Motor neuron (in vitro differentiated cells): ENCODE measurements at regions not wholly inside any gene's neighbourhood (a gene's known extent, or its start where the extent isn't known, plus 50 kb on each side); places are given as distances from the start of the nearest gene placed in this dataset.
A peak's percentile ranks its signal among the peaks of the same experiment; 100 is the strongest.
"Not testable (repeated sequence)": the region's sequence is repeated elsewhere in the genome, so short reads cannot be mapped to it uniquely, and the experiment has no call there.

Experiments
- ATAC-seq, 8 experiments: fragments of 200-7000 bp; cut with Tn5 transposase; replicated peaks in 6 of 8; 2 replicates each; pipeline ENCODE4 v1.8.0; 2021; ENCODE audit warnings: mild to moderate bottlenecking in 8 of 8, moderate library complexity in 8 of 8
- H3K27ac ChIP-seq, 2 donors: fragments of 250-450 bp; sonication (Bioruptor Pico); 2 replicates each; pipeline ENCODE4 v1.9.0; 2021; ENCODE audit warnings: antibody characterized with exemption in 2 of 2, mild to moderate bottlenecking in 2 of 2, moderate library complexity in 1 of 2
- H3K4me1 ChIP-seq, 2 donors: fragments of 250-450 bp; sonication (Bioruptor Pico); replicated peaks in 1 of 2; 2 replicates each; pipeline ENCODE4 v1.6.1; 2021; ENCODE audit warnings: antibody characterized with exemption in 2 of 2, mild to moderate bottlenecking in 2 of 2, moderate library complexity in 1 of 2
- H3K4me3 ChIP-seq, 5 donors: fragments of 250-450 bp; sonication (Bioruptor Pico); 2 replicates each; pipeline ENCODE4 v1.9.0; 2021; ENCODE audit warnings: antibody characterized with exemption in 5 of 5, mild to moderate bottlenecking in 5 of 5, moderate library complexity in 4 of 5
- WGBS, 10 experiments: fragments of 450-650 bp; shearing (Covaris generic); methylation state at CpG; one replicate each; pipeline ENCODE4 v1.0.0; 2022; 5-methylcytosine and 5-hydroxymethylcytosine counted together
- in situ Hi-C, 9 experiments: fragments of 400-800 bp; cut with MboI; loops; one replicate each; pipeline ENCODE4 v1.15.0; 2021; ENCODE audit warnings: low sequenced_read_pairs in 9 of 9, low pct_unique_long_range_greater_than_20kb in 2 of 9; ENCODE audit not compliant: unreplicated experiment in 9 of 9

DNA sequence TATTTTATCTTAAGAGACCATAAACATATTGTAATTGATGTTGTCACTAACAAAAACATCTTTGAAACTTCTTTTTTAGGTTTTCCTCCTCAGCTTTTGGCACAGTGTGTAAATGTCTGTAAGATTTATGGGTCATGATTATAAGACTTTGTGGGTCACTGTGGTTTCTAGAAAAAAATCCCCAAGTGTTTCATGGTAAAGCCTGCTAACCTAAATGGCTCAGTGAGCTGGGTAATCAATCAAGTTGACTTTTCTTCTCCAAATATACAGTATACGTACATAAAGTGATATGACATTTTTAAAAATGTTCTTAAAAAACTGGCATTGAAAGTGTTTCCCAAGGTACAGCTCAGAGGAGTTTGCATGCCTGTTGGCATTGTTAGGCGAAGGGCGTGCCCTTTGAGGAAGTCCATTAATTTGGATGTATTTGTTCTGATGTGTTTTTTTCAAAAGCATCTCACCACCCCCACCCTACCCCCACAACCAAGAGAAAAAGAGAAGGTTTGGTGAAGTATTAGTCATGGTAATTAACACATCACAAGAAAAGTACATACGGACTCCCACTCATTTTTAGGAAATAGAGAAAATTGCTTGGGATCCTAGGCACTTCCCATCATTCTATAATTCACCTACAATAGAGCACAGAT is 385.4 kb upstream of the LRRC3B start:
- 2 to 93% (median 71%) methylated on average over 1 to 4 of the region's 4 CpGs; no CpG with 5 or more reads in 3 of the 10 experiments for WGBS, 10 experiments
- no peak overlapping the region for H3K4me3 ChIP-seq

DNA sequence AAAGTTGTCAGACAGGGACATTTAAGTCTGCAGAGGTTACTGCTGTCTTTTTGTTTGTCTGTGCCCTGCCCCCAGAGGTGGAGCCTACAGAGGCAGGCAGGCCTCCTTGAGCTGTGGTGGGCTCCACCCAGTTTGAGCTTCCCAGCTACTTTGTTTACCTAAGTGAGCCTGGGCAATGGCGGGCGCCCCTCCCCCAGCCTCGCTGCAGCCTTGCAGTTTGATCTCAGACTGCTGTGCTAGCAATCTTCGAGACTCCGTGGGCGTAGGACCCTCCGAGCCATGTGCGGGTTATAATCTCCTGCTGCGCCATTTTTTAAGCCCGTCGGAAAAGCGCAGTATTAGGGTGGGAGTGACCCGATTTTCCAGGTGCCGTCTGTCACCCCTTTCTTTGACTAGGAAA is 378.0 kb upstream of the LRRC3B start:
- no CpG with 5 or more reads among the region's 14 CpGs for WGBS, 10 experiments
- H3K27ac ChIP-seq, H3K4me3 ChIP-seq, in situ Hi-C loops, H3K4me1 ChIP-seq, ATAC-seq: not testable (repeated sequence)

More for the DNA sequence above, 385.4 kb upstream of the LRRC3B start:
- in situ Hi-C loops = no loop called here
- peak in 1 of 8 experiments; percentile 31 for ATAC-seq
- Histone ChIP-seq H3K4me1 (no peaks in the 10 kb centered on the region), H3K27ac (no peak overlapping the region)

DNA sequence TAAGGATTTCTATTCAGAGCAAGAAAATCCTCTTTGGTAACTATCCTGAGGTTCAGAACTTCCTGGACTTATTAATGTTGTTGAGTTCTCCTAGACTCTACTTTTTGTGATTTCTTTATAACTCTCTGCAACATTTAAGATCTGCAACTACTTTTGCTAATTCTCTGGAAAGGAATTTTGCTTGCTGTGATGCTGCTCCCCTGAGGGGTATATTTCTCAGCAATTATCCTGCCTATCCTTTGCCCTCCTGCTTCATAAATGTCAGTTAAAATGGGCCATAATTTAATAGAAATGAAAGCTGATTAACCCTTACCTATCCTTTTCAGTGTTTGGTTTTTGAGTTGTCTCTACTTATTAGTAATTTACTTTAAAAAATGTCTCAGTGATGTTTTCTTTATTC is 377.3 kb upstream of the LRRC3B start:
- in situ Hi-C loops = no loop called here
- Histone ChIP-seq H3K27ac (no peak overlapping the region), H3K4me3 (no peak overlapping the region), H3K4me1 (no peaks in the 10 kb centered on the region)
- ATAC-seq = no peak

DNA sequence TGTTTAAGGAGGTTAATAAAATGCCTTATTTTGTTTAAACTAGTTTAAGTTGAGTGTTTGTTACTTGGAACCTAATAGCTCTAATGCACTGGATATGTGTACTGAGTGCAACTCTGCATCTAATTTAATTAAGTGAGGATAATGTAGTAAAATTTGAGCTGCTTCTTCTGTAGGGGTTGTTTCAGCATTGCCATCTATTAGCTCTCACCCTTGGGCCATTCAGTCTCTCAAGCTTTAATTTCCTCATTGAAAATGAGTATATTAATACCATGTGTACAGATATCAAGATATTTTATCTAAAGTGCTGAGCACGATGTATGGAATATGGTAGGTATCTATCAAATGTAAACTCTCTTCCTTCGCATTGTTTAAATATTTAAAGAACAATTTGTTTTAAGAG is 375.7 kb upstream of the LRRC3B start:
- ATAC-seq = no peak
- in situ Hi-C loops = no loop called here
- Histone ChIP-seq H3K4me1 (no peaks in the 10 kb centered on the region), H3K4me3 (no peak overlapping the region), H3K27ac (no peak overlapping the region)
- 0 to 100% (median 86%) methylated on average over 1 to 2 of the region's 2 CpGs; no CpG with 5 or more reads in 1 of the 10 experiments for WGBS, 10 experiments

DNA sequence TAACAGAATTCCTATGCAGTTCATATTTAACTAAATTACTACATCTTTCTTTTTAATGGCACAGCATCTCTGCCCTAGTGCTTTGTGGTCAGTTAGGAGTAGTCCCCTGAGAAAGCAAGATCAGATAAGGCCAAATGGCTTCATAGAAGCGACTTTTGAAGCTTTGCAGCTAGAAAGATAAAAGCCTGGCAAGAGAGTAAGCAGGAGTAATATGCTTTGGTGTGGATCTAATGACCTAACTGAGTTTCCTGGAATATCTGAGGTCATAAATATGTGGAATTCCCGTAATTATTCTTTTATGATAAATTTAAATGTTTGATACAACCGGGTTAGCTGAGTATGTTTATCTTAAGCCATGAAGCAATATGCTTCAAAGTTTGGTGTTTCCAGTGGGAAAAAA is 374.9 kb upstream of the LRRC3B start:
- peak in 1 of 8 experiments; percentile 63 for ATAC-seq
- Histone ChIP-seq H3K4me3 (no peak overlapping the region), H3K27ac (no peak overlapping the region), H3K4me1 (no peaks in the 10 kb centered on the region)
- 0 to 88% (median 69%) methylated on average over 1 to 3 of the region's 3 CpGs; no CpG with 5 or more reads in 1 of the 10 experiments for WGBS, 10 experiments
- in situ Hi-C loops = no loop called here

DNA sequence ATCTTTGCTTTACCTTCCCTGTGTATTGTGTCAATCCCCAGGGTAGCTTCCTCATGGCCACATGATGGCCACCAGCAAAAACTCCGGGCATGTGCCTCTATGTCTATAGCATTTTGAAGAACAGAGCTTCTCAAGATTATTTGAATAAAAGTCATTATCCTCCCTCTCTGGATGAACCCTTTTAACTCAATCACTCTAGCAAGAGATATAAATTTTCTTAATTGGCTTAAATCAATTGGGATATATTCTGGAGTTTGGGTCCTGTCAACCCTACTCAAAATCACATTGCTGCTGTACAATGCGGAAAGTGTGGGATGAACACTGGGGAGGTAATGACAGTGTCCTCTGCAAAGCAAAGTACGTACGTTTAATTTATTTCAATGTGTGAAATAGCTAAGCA is 370.6 kb upstream of the LRRC3B start:
- Histone ChIP-seq H3K4me3 (no peak overlapping the region), H3K27ac (no peak overlapping the region), H3K4me1 (no peaks in the 10 kb centered on the region)
- ATAC-seq = no peak
- WGBS, 10 experiments = 5 to 100% (median 84%) methylated on average over 2 to 4 of the region's 4 CpGs; no CpG with 5 or more reads in 1 of the 10 experiments
- in situ Hi-C loops = no loop called here

DNA sequence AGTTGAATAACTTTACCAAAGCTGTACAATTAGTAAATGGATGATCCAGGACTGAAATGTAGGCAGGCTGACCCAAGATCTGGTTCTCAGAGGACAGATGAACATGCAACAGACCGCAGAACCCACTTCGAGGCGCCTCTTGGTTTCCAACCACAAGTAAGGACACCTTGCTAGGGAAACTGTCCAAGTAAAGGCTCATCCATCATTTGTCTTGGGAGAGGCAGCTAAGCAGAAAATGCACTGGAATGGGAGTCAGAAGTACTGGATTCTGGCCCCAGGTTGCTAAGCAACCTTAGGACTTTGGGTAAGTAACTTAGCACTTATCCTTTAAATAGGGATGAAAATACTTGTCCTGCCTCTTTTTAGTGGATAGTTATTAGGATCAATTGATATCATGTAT is 366.3 kb upstream of the LRRC3B start:
- 10 to 93% (median 70%) methylated on average over 2 to 3 of the region's 3 CpGs; no CpG with 5 or more reads in 4 of the 10 experiments for WGBS, 10 experiments
- Histone ChIP-seq H3K4me1 (no peaks in the 10 kb centered on the region), H3K4me3 (no peak overlapping the region), H3K27ac (no peak overlapping the region)
- in situ Hi-C loops = no loop called here
- ATAC-seq = no peak

DNA sequence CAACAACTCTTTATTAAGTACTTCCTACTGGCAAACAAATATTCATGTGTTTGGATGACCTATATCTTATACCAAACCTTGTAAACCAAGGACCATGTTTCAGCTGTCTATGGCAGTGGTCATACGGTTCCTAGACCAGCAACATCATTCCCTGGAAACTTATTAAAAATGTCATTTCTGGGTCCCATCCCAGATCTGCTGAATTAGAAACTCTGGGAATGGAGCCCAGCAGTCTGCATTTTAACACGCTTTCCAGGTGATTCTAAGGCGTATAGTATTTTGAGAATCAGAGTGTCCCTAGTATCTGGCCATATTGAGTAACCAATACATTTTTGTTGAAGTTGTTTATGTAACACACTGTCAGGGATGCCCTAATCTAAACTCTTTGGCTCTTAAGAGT is 363.4 kb upstream of the LRRC3B start:
- Histone ChIP-seq H3K4me1 (no peaks in the 10 kb centered on the region), H3K27ac (no peak overlapping the region), H3K4me3 (no peak overlapping the region)
- no peak for ATAC-seq
- in situ Hi-C loops = no loop called here
- WGBS, 10 experiments = 35 to 100% (median 82%) methylated on average over 1 to 3 of the region's 3 CpGs; no CpG with 5 or more reads in 4 of the 10 experiments

DNA sequence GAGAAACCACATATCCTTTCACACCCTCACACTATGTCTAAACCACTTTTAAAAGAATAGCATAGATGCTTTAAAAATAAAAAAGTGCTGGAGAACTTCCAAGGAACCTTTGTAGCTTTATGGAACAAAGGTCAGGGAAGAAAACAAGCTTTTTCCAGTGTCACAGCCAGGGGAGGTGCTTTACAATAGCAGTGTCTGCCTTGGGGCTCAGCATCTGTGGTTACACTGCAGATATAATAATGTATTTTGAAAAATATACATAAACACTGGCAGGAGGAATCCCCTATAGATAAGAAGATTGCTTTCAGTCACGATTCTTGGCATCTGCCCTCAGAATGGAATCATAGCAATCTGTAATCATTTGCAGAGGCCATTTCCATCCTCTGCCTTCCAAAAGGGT is 362.4 kb upstream of the LRRC3B start:
- 11 to 100% (median 43%) methylated on average over 1 of the region's 1 CpG; no CpG with 5 or more reads in 2 of the 10 experiments for WGBS, 10 experiments
- Histone ChIP-seq H3K27ac (no peak overlapping the region), H3K4me1 (no peaks in the 10 kb centered on the region), H3K4me3 (no peak overlapping the region)
- ATAC-seq = no peak
- in situ Hi-C loops = no loop called here

DNA sequence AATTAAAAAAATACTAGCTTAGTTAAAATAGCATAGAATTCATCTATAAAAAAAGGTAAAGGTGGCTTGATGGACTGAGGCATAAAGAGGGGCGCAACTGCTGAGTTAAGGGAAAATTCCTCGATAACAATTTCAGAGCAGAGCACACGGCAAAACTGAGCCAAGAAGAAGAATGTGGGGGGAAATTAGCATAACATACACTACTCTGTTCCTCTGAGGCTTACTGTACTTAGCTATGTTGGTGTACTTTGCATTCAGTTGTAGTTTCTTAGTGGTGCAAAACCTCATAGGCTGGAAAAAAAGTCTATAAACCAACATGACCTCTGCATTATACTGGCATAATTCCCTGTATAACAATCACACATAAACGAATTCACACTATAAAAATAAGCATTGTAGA is 357.9 kb upstream of the LRRC3B start:
- in situ Hi-C loops = no loop called here
- no peak overlapping the region for H3K27ac ChIP-seq
- peak in 1 of 8 experiments; percentile 32 for ATAC-seq
- H3K4me1 ChIP-seq = no peaks in the 10 kb centered on the region
- 18 to 89% (median 48%) methylated on average over 3 to 4 of the region's 4 CpGs; no CpG with 5 or more reads in 1 of the 10 experiments for WGBS, 10 experiments
- H3K4me3 ChIP-seq = no peak overlapping the region

DNA sequence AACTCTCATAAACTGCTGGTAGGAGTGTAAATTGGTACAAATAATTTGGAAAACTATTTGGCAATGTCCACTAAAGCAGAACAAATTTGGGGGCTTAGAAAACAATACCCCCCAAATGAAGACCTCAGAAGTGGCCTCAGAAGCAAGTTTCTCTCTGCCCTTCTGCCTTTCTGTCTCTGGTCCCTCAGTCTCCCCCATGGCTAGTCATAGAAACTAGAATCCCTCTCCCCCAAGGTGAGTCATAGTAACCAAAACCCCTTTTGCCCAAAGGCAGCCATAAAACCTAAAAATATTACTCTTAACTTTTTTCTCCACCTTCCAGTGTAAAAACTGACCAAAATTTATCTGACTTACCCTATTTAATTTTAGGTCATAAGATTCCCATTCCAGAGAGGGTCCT is 350.7 kb upstream of the LRRC3B start:
- ATAC-seq = no peak
- in situ Hi-C loops = no loop called here
- Histone ChIP-seq H3K4me1 (no peaks in the 10 kb centered on the region), H3K27ac (no peak overlapping the region), H3K4me3 (no peak overlapping the region)

DNA sequence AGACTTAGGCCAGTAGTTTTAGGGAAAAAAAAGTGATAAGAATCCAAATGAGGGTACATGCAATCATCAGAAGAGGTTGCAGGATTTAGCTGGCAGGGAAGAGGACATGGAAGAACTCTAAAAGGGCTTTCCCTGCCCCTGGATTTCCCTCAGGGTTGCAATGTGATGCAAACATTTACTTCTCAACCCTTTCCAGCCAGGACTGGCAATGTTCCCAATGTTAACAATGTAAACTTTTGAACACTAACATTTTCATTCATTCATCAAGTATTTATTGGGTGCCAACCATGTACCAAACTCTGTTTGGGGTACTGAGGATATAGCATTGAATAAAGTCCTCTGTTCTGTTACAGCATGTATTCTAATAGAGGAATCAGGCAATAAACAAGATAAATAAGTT is 349.4 kb upstream of the LRRC3B start:
- in situ Hi-C loops = no loop called here
- H3K27ac ChIP-seq = no peak overlapping the region
- no peak for ATAC-seq
- H3K4me1 ChIP-seq = no peaks in the 10 kb centered on the region
- no peak overlapping the region for H3K4me3 ChIP-seq

DNA sequence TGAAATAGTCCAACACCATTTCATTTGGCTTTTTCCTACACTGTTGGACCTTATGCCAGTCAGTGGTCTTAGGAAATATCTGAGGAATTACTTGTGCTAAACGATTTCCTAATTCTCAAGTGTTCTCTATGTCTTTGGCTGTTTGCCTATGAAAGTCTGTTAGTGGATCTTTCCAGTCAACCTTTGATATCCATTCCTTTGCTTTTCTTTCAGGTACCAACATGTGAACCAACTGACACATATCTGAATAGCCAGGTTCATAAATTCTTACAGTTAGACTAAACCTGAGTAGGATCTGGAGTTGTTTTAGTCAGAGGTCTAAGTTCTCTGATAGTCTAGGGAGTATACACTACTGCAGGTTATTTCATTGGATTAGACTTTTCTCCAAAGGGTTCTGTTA is 343.5 kb upstream of the LRRC3B start:
- no peak for ATAC-seq
- in situ Hi-C loops = no loop called here
- H3K27ac ChIP-seq = no peak overlapping the region
- 0 to 89% (median 57%) methylated on average over 1 of the region's 1 CpG; no CpG with 5 or more reads in 1 of the 10 experiments for WGBS, 10 experiments
- H3K4me3 ChIP-seq = no peak overlapping the region
- H3K4me1 ChIP-seq = no peaks in the 10 kb centered on the region

DNA sequence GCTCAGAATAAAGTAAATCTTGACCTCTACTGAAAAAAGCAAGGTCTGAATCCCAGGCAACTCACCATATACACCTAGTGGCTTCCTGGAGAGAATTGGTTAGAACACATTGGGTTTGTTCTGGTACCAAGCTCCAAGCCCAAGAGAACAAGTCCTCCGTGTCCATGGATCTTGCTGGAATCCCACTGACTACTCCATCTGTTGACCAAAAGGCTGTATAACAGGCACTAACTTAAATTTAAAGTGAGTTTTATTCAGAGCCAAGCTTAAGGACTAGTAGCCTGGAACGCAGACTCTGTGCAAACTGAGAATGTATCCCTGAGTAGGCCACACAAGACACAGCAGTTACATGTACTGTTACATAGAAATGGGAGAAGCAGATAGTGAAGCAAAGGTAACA is 342.1 kb upstream of the LRRC3B start:
- 10 to 86% (median 57%) methylated on average over 1 to 2 of the region's 2 CpGs; no CpG with 5 or more reads in 2 of the 10 experiments for WGBS, 10 experiments
- Histone ChIP-seq H3K27ac (no peak overlapping the region), H3K4me3 (no peak overlapping the region), H3K4me1 (no peaks in the 10 kb centered on the region)
- in situ Hi-C loops = no loop called here
- ATAC-seq = no peak
